Uterus (tissue), 2 donors: ENCODE measurements at regions not wholly inside any gene's neighbourhood (a gene's known extent, or its start where the extent isn't known, plus 50 kb on each side); places are given as distances from the start of the nearest gene placed in this dataset.

ENCODE experiments used
- CTCF ChIP-seq, 4 experiments: fragments of 200-600 bp in 2 of 4; fragments of 450-650 bp in 2 of 4; sonication (generic) in 2 of 4; IDR thresholded peaks; one replicate each; pipeline ENCODE4 v1.5.1; 2016 to 2019; ENCODE audit warnings: antibody characterized with exemption in 4 of 4, mild to moderate bottlenecking in 2 of 4, moderate library complexity in 1 of 4
- POLR2A ChIP-seq, 2 donors: fragments of 450-650 bp; IDR thresholded peaks; one replicate each; pipeline ENCODE4 v1.6.1; 2016; ENCODE audit warnings: antibody characterized with exemption in 2 of 2, mild to moderate bottlenecking in 1 of 2, moderate library complexity in 1 of 2

DNA sequence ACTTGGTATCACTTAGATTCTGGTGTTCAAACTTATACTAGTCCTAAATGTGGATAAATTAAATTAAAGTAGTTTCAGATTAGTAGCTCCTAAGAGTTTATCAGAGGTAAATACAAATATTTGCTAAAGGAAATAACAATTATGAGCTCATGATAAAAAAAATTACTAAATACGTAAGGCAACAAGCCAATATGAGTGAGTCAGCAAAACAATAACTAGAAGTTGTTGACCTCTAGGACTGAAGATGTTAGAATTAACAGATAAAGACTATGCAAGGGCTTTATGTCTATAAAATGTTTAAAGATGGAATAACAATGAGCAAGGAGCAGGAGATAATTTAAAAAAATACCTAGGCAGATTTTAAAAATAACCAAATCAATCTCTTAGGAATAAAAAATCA, 195.8 kb downstream of the CLCN4 start:
- TF ChIP-seq CTCF (IDR thresholded peaks at IDR 0.05) = no peak
- TF ChIP-seq POLR2A (IDR thresholded peaks at IDR 0.05) = no peak
